ENCODE measurements at regions not wholly inside any gene's neighbourhood (a gene's known extent, or its start where the extent isn't known, plus 50 kb on each side); places are given as distances from the start of the nearest gene placed in this dataset.

GRCh38 chr20:33908336-33908735 is 85.4 kb upstream of the RALY start:
- in situ Hi-C loops (cut with HindIII; ENCODE audit: low pct_unique_long_range_greater_than_20kb, low sequenced_read_pairs) = no loop called here
- no peak overlapping the region; a peak in 1 of 4 replicates for H3K4me3 ChIP-seq (ENCODE audit: low read depth in 2 of 2, low read length in 2 of 2)
- BruUV-seq (replicated peaks) = no TSS peak

DNA sequence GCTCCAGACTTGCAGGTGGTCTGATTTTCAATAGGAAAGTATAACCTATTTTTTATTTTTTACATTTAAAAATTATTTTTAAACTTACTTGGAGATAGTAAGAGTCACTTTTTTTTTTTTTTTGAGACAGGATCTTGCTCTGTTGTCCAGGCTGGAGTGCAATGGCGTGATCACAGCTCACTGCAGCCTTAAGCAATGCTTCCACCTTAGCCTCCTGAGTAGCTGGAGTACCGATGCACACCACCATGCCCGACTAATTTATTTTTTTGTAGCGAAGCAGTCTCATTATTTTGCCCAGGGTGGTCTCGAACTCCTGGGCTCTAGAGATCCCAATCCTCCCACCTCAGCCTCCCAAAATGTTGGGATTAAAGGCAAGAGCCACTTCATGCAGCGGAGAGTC is 84.8 kb upstream of the RALY start:
- ChIA-PET POLR2A (no interaction called here), CTCF (interaction anchor here (0.6 kb wide), 1 partner anchor 203 kb away, joined by 4 read pairs; the partner anchor contains the start of gene EIF2S2)
- H3K4me3 ChIP-seq (ENCODE audit: low read depth in 2 of 2, low read length in 2 of 2) = no peak overlapping the region
- DNase-seq (ENCODE audit: low read depth, low spot score) (no peak), ATAC-seq (no peak)
- TF ChIP-seq, protein P1, sequence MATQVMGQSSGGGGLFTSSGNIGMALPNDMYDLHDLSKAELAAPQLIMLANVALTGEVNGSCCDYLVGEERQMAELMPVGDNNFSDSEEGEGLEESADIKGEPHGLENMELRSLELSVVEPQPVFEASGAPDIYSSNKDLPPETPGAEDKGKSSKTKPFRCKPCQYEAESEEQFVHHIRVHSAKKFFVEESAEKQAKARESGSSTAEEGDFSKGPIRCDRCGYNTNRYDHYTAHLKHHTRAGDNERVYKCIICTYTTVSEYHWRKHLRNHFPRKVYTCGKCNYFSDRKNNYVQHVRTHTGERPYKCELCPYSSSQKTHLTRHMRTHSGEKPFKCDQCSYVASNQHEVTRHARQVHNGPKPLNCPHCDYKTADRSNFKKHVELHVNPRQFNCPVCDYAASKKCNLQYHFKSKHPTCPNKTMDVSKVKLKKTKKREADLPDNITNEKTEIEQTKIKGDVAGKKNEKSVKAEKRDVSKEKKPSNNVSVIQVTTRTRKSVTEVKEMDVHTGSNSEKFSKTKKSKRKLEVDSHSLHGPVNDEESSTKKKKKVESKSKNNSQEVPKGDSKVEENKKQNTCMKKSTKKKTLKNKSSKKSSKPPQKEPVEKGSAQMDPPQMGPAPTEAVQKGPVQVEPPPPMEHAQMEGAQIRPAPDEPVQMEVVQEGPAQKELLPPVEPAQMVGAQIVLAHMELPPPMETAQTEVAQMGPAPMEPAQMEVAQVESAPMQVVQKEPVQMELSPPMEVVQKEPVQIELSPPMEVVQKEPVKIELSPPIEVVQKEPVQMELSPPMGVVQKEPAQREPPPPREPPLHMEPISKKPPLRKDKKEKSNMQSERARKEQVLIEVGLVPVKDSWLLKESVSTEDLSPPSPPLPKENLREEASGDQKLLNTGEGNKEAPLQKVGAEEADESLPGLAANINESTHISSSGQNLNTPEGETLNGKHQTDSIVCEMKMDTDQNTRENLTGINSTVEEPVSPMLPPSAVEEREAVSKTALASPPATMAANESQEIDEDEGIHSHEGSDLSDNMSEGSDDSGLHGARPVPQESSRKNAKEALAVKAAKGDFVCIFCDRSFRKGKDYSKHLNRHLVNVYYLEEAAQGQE (IDR thresholded peaks at IDR 0.05; ENCODE audit: insufficient read depth in 1 of 2, low read depth in 2 of 2, low read length in 1 of 2) = no peak
- no peak for TF ChIP-seq POLR2AphosphoS5 (IDR thresholded peaks at IDR 0.05; ENCODE audit: low read depth, low read length)
- TF ChIP-seq, protein P2, sequence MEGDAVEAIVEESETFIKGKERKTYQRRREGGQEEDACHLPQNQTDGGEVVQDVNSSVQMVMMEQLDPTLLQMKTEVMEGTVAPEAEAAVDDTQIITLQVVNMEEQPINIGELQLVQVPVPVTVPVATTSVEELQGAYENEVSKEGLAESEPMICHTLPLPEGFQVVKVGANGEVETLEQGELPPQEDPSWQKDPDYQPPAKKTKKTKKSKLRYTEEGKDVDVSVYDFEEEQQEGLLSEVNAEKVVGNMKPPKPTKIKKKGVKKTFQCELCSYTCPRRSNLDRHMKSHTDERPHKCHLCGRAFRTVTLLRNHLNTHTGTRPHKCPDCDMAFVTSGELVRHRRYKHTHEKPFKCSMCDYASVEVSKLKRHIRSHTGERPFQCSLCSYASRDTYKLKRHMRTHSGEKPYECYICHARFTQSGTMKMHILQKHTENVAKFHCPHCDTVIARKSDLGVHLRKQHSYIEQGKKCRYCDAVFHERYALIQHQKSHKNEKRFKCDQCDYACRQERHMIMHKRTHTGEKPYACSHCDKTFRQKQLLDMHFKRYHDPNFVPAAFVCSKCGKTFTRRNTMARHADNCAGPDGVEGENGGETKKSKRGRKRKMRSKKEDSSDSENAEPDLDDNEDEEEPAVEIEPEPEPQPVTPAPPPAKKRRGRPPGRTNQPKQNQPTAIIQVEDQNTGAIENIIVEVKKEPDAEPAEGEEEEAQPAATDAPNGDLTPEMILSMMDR (IDR thresholded peaks at IDR 0.05) = no peak
- no peak for TF ChIP-seq SIN3A (IDR thresholded peaks at IDR 0.05; ENCODE audit: borderline replicate concordance, insufficient read depth, low read depth, low read length)
- TF ChIP-seq TCF7L2 (IDR thresholded peaks at IDR 0.05; ENCODE audit: low read depth, low read length) = no peak
- no peaks in the 10 kb centered on the region for H3K27me3 ChIP-seq (ENCODE audit: control insufficient read depth, insufficient read depth, low read length)
- H3K36me3 ChIP-seq (ENCODE audit: control insufficient read depth, insufficient read depth, low read length) = no peaks in the 10 kb centered on the region
- intact Hi-C loops (cut with micrococcal nuclease; ENCODE audit: unreplicated experiment) = no loop called here
- H3K9me3 ChIP-seq (ENCODE audit: control insufficient read depth, insufficient read depth, low read depth, low read length) = no peaks in the 10 kb centered on the region
- in situ Hi-C loops (cut with HindIII; ENCODE audit: low pct_unique_long_range_greater_than_20kb, low sequenced_read_pairs) = no loop called here
- peak overlapping the region; percentile 81 for H3K27ac ChIP-seq (ENCODE audit: low read length)
- BruUV-seq (replicated peaks) = no TSS peak
- peaks cover 35% of the 10 kb centered on the region for H3K4me1 ChIP-seq (ENCODE audit: control insufficient read depth, insufficient read depth, low read length)

More at GRCh38 chr20:33908336-33908735, 85.4 kb upstream of the RALY start:
- peak; percentile 65 for TF ChIP-seq TCF7L2 (IDR thresholded peaks at IDR 0.05; ENCODE audit: low read depth, low read length)
- TF ChIP-seq, protein P1 (IDR thresholded peaks at IDR 0.05; ENCODE audit: insufficient read depth in 1 of 2, low read depth in 2 of 2, low read length in 1 of 2) = no peak
- ATAC-seq (peak; percentile 86), DNase-seq (ENCODE audit: low read depth, low spot score) (no peak)
- no peaks in the 10 kb centered on the region for H3K36me3 ChIP-seq (ENCODE audit: control insufficient read depth, insufficient read depth, low read length)
- peak overlapping the region; percentile 81 for H3K27ac ChIP-seq (ENCODE audit: low read length)
- ChIA-PET POLR2A (no interaction called here), CTCF (interaction anchor here (0.9 kb wide), 1 partner anchor 12 kb away, joined by 5 read pairs; no protein-coding TSS in a partner anchor)
- H3K9me3 ChIP-seq (ENCODE audit: control insufficient read depth, insufficient read depth, low read depth, low read length) = no peaks in the 10 kb centered on the region
- intact Hi-C loops (cut with micrococcal nuclease; ENCODE audit: unreplicated experiment) = no loop called here
- H3K4me1 ChIP-seq (ENCODE audit: control insufficient read depth, insufficient read depth, low read length) = peaks cover 35% of the 10 kb centered on the region
- no peaks in the 10 kb centered on the region for H3K27me3 ChIP-seq (ENCODE audit: control insufficient read depth, insufficient read depth, low read length)

Measured in Panc1 (cell line).